MCF 10A (cell line): ENCODE measurements at regions not wholly inside any gene's neighbourhood (a gene's known extent, or its start where the extent isn't known, plus 50 kb on each side); places are given as distances from the start of the nearest gene placed in this dataset.

ENCODE experiments used
- BruUV-seq: library from RNA; stranded (reverse); fragments of 400-500 nt; replicated peaks from 2 replicates; lab custom pipeline; 2021; lab: Mats Ljungman, UMichigan
- CTCF ChIA-PET: fragments of 300-600 bp; sonication (Branson Sonifier 250); formaldehyde crosslinking; extraction: SDS; loops from one replicate; lab custom pipeline; 2021; ENCODE audit warnings: antibody characterized with exemption, inconsistent platforms; lab: Yijun Ruan, JAX
- POLR2A ChIA-PET: fragments of 300-600, 350-650 bp; sonication (Branson Sonifier 250); formaldehyde crosslinking; extraction: SDS; loops from one replicate; lab custom pipeline; 2020; ENCODE audit warnings: antibody characterized with exemption, inconsistent platforms; lab: Yijun Ruan, JAX
- DNase-seq: peaks from one replicate; pipeline ENCODE4 v3.0.0-alpha.2; 2018; ENCODE audit not compliant: unreplicated experiment
- H3K27ac Mint-ChIP-seq: one replicate; pipeline ENCODE4 v1.8.0; 2022; ENCODE audit warnings: mild to moderate bottlenecking, low read depth, mixed read lengths; ENCODE audit not compliant: unreplicated experiment
- H3K27me3 Mint-ChIP-seq: one replicate; pipeline ENCODE4 v1.8.0; 2022; ENCODE audit warnings: mixed read lengths; ENCODE audit not compliant: insufficient read depth, unreplicated experiment
- H3K36me3 Mint-ChIP-seq: one replicate; pipeline ENCODE4 v1.8.0; 2022; ENCODE audit warnings: mild to moderate bottlenecking, moderate library complexity, mixed read lengths; ENCODE audit not compliant: insufficient read depth, unreplicated experiment
- H3K4me1 Mint-ChIP-seq: one replicate; pipeline ENCODE4 v1.8.0; 2022; ENCODE audit warnings: mixed read lengths; ENCODE audit not compliant: insufficient read depth, unreplicated experiment
- H3K4me3 Mint-ChIP-seq: one replicate; pipeline ENCODE4 v1.8.0; 2022; ENCODE audit warnings: mild to moderate bottlenecking, moderate library complexity, mixed read lengths; ENCODE audit not compliant: unreplicated experiment
- H3K9me3 Mint-ChIP-seq: one replicate; pipeline ENCODE4 v1.8.0; 2022; ENCODE audit warnings: mixed read lengths; ENCODE audit not compliant: unreplicated experiment
- intact Hi-C: fragments of 100-400 bp; cut with micrococcal nuclease; formaldehyde crosslinking; loops from 2 replicates; pipeline ENCODE4 v1.14.1; 2022
- TF ChIP-seq, protein P1 (sequence below): fragments of 200-600 bp; IDR thresholded peaks from one replicate; pipeline ENCODE4 v1.8.0; 2022; ENCODE audit warnings: antibody characterized with exemption, mild to moderate bottlenecking; ENCODE audit not compliant: unreplicated experiment

DNA sequence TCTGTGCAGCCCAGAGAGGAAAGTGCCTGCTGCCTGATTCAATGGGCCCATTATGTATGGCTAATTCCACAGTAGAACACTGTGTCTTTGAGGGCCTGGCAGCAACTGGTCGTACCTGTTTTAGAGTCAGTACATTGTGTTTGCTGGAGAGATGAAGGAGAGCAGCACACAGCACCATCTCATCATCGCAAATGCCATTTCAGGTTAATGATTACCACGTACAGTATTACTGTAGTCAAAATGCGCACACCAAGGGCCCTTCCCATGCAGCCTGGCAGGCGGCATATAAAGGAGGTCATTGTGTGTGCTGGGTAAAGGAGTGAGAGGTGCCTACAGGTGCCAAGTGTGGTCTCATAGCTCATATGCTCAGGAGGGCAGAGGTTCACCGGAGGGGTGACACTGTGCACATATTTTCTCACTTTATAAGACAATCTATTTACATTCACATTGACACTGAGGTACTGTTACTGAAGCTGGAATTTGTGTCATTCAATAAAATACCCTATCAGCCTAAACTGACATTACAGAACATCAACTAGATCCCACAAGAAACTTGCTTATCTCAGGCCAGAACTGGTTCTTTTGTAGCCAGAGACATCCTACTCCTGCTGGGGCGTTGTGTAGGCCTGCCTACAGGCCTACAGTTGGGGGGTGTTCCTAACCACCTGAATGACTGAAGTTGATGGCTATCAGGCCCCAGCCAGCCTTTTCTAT lies 90.4 kb downstream of the APIP start:
- no peak overlapping the region for H3K4me3 Mint-ChIP-seq
- H3K27ac Mint-ChIP-seq = no peak overlapping the region
- no peaks in the 10 kb centered on the region for H3K36me3 Mint-ChIP-seq
- no TSS peak for BruUV-seq
- no peaks in the 10 kb centered on the region for H3K9me3 Mint-ChIP-seq
- H3K4me1 Mint-ChIP-seq = no peaks in the 10 kb centered on the region
- ChIA-PET POLR2A (no interaction called here), CTCF (no interaction called here)
- intact Hi-C loops = no loop called here
- no peak for DNase-seq
- H3K27me3 Mint-ChIP-seq = no peaks in the 10 kb centered on the region
- TF ChIP-seq, protein P1, sequence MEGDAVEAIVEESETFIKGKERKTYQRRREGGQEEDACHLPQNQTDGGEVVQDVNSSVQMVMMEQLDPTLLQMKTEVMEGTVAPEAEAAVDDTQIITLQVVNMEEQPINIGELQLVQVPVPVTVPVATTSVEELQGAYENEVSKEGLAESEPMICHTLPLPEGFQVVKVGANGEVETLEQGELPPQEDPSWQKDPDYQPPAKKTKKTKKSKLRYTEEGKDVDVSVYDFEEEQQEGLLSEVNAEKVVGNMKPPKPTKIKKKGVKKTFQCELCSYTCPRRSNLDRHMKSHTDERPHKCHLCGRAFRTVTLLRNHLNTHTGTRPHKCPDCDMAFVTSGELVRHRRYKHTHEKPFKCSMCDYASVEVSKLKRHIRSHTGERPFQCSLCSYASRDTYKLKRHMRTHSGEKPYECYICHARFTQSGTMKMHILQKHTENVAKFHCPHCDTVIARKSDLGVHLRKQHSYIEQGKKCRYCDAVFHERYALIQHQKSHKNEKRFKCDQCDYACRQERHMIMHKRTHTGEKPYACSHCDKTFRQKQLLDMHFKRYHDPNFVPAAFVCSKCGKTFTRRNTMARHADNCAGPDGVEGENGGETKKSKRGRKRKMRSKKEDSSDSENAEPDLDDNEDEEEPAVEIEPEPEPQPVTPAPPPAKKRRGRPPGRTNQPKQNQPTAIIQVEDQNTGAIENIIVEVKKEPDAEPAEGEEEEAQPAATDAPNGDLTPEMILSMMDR = no peak

DNA sequence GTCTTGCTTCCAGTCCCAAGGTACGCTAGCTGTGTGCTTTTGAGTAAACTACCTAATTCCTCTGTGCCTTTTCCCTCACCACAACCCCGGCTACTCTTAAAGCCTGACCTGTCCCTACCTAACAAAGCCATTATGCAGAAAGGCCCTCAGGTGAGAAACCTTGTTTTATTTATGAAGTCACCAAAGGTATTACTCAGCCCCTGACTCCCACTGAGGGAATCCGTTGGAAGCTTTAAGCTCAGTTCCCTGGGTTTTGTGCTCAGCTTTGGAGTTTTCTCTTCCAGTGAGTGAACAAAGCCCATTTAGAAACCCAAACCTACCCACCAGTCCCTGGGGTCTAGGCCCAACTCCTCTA lies 90.9 kb downstream of the APIP start:
- Mint-ChIP-seq H3K27me3 (no peaks in the 10 kb centered on the region), H3K27ac (no peak overlapping the region), H3K36me3 (no peaks in the 10 kb centered on the region), H3K4me1 (no peaks in the 10 kb centered on the region), H3K4me3 (no peak overlapping the region), H3K9me3 (no peaks in the 10 kb centered on the region)
- TF ChIP-seq, protein P1 = no peak
- ChIA-PET POLR2A (no interaction called here), CTCF (no interaction called here)
- DNase-seq = no peak
- no TSS peak for BruUV-seq
- intact Hi-C loops = no loop called here

DNA sequence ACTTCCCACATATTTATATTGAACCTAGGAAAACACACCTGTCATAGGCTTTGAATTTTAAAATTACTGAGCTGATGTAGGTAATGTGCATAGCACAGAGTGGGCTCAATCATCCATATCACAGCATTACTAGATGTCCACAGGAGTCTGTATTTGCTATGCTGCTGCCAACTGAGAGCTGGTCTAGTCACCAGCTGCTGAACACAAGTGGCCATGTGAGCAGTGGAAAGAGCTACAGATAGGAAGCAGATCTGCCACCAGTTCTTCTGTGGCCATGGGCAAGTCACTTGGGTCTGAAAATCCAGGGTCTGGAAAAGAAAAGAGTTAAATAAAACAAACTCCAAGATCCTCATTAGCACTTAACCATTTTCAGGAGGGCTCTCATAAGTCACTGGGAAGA lies 91.8 kb downstream of the APIP start:
- BruUV-seq = no TSS peak
- TF ChIP-seq, protein P1 = no peak
- Mint-ChIP-seq H3K4me1 (no peaks in the 10 kb centered on the region), H3K9me3 (no peaks in the 10 kb centered on the region), H3K36me3 (no peaks in the 10 kb centered on the region), H3K4me3 (no peak overlapping the region), H3K27me3 (no peaks in the 10 kb centered on the region), H3K27ac (no peak overlapping the region)
- DNase-seq = no peak
- ChIA-PET POLR2A (interaction anchor here (0.6 to 0.8 kb wide), 2 partner anchors 14 to 579 kb away, joined by 3 read pairs; no protein-coding TSS in a partner anchor), CTCF (no interaction called here)
- intact Hi-C loops = no loop called here

DNA sequence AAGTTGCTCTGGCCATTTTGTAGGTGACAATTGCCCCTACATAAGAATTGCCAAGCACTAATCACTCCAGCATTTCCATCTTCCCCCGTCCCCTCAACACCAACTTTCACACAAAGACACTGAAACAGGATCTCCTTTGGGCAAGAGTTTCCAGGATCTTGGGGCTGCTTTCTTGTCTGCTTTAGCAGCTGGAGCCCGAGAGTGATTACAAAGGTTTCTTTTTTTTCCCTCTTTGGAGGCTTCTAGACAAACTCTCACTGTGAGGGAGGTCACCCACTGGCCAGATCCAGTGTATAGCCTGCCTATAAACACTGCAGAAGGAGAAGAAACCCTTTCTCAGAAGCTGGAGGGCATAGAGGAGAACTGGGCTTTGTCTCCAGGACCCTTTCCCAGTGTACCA lies 92.5 kb downstream of the APIP start:
- intact Hi-C loops = no loop called here
- H3K36me3 Mint-ChIP-seq = no peaks in the 10 kb centered on the region
- H3K4me1 Mint-ChIP-seq = no peaks in the 10 kb centered on the region
- DNase-seq = no peak
- H3K4me3 Mint-ChIP-seq = no peak overlapping the region
- no peak overlapping the region for H3K27ac Mint-ChIP-seq
- no peaks in the 10 kb centered on the region for H3K27me3 Mint-ChIP-seq
- BruUV-seq = no TSS peak
- TF ChIP-seq, protein P1 = no peak
- ChIA-PET CTCF (no interaction called here), POLR2A (no interaction called here)
- no peaks in the 10 kb centered on the region for H3K9me3 Mint-ChIP-seq
